ENCODE measurements at regions not wholly inside any gene's neighbourhood (a gene's known extent, or its start where the extent isn't known, plus 50 kb on each side); places are given as distances from the start of the nearest gene placed in this dataset.

- TF ChIP-seq CTCF (IDR thresholded peaks at IDR 0.05; ENCODE audit: low read depth, low read length): no peak
- no peak for TF ChIP-seq MAX (IDR thresholded peaks at IDR 0.05; ENCODE audit: low read depth, low read length)
- TF ChIP-seq POLR2A (IDR thresholded peaks at IDR 0.05; ENCODE audit: extremely low read depth, insufficient read length): no peak
These were observed 49.8 kb upstream of the PAX7 start for GRCh38 chr1:18580691-18581419.

Measured in NB4 (cell line).